Keratinocyte (primary cell): ENCODE measurements at regions not wholly inside any gene's neighbourhood (a gene's known extent, or its start where the extent isn't known, plus 50 kb on each side); places are given as distances from the start of the nearest gene placed in this dataset.

ENCODE experiments used
- EZH2 ChIP-seq: IDR thresholded peaks from one replicate; pipeline ENCODE4 v1.6.1; 2012; ENCODE audit warnings: inconsistent platforms, mild to moderate bottlenecking, low read length, moderate library complexity
- TF ChIP-seq, protein P1 (sequence below), 3 experiments: IDR thresholded peaks in 1 of 3; conservative IDR thresholded peaks in 1 of 3; optimal IDR thresholded peaks in 1 of 3; 2 replicates in 2 of 3; 3 replicates in 1 of 3; pipeline versions ENCODE3 to v1.5.1; 2011; ENCODE audit warnings: low read length in 3 of 3, mild to moderate bottlenecking in 3 of 3, moderate library complexity in 2 of 3, control low read depth in 1 of 3, inconsistent platforms in 1 of 3; ENCODE audit not compliant: insufficient read depth in 2 of 3; ENCODE audit errors: extremely low read depth in 1 of 3

DNA sequence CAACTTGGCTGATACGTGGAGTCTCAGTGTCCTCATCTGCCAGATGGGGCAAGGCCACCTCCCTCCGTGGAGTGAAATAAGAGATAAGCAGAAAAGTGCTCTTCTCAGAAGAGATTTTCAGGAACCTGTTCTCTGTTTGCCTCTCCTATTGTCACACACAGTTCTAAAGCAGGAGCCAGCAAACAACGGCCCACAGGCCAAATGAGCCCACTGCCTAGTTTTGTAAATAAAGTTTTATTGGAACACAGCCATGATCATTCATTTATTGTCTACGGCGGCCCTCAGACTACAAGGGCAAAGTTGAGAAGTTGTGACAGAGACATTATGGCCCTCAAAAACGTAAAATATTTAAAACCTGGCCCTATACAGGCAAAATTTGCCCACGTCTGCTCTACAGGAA, 256.8 kb upstream of the IGF1R start:
- no peak for TF ChIP-seq EZH2
- TF ChIP-seq, protein P1, sequence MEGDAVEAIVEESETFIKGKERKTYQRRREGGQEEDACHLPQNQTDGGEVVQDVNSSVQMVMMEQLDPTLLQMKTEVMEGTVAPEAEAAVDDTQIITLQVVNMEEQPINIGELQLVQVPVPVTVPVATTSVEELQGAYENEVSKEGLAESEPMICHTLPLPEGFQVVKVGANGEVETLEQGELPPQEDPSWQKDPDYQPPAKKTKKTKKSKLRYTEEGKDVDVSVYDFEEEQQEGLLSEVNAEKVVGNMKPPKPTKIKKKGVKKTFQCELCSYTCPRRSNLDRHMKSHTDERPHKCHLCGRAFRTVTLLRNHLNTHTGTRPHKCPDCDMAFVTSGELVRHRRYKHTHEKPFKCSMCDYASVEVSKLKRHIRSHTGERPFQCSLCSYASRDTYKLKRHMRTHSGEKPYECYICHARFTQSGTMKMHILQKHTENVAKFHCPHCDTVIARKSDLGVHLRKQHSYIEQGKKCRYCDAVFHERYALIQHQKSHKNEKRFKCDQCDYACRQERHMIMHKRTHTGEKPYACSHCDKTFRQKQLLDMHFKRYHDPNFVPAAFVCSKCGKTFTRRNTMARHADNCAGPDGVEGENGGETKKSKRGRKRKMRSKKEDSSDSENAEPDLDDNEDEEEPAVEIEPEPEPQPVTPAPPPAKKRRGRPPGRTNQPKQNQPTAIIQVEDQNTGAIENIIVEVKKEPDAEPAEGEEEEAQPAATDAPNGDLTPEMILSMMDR (optimal IDR thresholded peaks at IDR 0.05 in 1 of 3, IDR thresholded peaks at IDR 0.05 in 1 of 3, conservative IDR thresholded peaks at IDR 0.05 in 1 of 3; ENCODE audit: extremely low read depth in 1 of 3, insufficient read depth in 2 of 3, low read length in 3 of 3) = no peak
